GM23338 (cell line): ENCODE measurements at regions not wholly inside any gene's neighbourhood (a gene's known extent, or its start where the extent isn't known, plus 50 kb on each side); places are given as distances from the start of the nearest gene placed in this dataset.

Experiments used
- CREB1 ChIP-seq: fragments of 250-450 bp; sonication (Bioruptor Pico); IDR thresholded peaks from 2 replicates; pipeline ENCODE4 v1.5.0; 2020; ENCODE audit warnings: low read depth, mild to moderate bottlenecking, moderate library complexity
- CTCF ChIP-seq, 2 experiments: fragments of 200-600 bp in 1 of 2; sonication (generic) in 1 of 2; conservative IDR thresholded peaks; 2 replicates each; pipeline versions ENCODE4 v1.5.1 to v1.6.1; 2016 to 2017; ENCODE audit warnings: antibody characterized with exemption in 2 of 2, low read depth in 2 of 2, mild to moderate bottlenecking in 2 of 2, moderate library complexity in 1 of 2
- EZH2 ChIP-seq: fragments of 200-600 bp; sonication (generic); IDR thresholded peaks from one replicate; pipeline ENCODE4 v1.8.0; 2017; ENCODE audit warnings: antibody characterized with exemption, mild to moderate bottlenecking, low read depth; ENCODE audit not compliant: unreplicated experiment
- EZH2phosphoT487 ChIP-seq: fragments of 200-600 bp; sonication (generic); IDR thresholded peaks from one replicate; pipeline ENCODE4 v1.8.1; 2018; ENCODE audit warnings: antibody characterized with exemption; ENCODE audit not compliant: unreplicated experiment
- STAT1 ChIP-seq: IDR thresholded peaks from one replicate; pipeline ENCODE4 v1.6.1; 2016; ENCODE audit warnings: antibody characterized with exemption; ENCODE audit not compliant: unreplicated experiment
- TF ChIP-seq, protein P1 (sequence below): IDR thresholded peaks from one replicate; pipeline ENCODE4 v1.6.1; 2018; ENCODE audit warnings: antibody characterized with exemption; ENCODE audit not compliant: unreplicated experiment

- no peak for TF ChIP-seq CTCF (conservative IDR thresholded peaks at IDR 0.05; ENCODE audit: low read depth in 2 of 2)
- TF ChIP-seq, protein P1, sequence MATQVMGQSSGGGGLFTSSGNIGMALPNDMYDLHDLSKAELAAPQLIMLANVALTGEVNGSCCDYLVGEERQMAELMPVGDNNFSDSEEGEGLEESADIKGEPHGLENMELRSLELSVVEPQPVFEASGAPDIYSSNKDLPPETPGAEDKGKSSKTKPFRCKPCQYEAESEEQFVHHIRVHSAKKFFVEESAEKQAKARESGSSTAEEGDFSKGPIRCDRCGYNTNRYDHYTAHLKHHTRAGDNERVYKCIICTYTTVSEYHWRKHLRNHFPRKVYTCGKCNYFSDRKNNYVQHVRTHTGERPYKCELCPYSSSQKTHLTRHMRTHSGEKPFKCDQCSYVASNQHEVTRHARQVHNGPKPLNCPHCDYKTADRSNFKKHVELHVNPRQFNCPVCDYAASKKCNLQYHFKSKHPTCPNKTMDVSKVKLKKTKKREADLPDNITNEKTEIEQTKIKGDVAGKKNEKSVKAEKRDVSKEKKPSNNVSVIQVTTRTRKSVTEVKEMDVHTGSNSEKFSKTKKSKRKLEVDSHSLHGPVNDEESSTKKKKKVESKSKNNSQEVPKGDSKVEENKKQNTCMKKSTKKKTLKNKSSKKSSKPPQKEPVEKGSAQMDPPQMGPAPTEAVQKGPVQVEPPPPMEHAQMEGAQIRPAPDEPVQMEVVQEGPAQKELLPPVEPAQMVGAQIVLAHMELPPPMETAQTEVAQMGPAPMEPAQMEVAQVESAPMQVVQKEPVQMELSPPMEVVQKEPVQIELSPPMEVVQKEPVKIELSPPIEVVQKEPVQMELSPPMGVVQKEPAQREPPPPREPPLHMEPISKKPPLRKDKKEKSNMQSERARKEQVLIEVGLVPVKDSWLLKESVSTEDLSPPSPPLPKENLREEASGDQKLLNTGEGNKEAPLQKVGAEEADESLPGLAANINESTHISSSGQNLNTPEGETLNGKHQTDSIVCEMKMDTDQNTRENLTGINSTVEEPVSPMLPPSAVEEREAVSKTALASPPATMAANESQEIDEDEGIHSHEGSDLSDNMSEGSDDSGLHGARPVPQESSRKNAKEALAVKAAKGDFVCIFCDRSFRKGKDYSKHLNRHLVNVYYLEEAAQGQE, result no peak
- no peak for TF ChIP-seq STAT1
- TF ChIP-seq EZH2phosphoT487, result no peak
- no peak for TF ChIP-seq EZH2
- no peak for TF ChIP-seq CREB1 (CRISPR knock-in tag)
Measured at GRCh38 chr2:177026956-177027355, 185.6 kb upstream of the HNRNPA3 start.
